HEK293 (cell line): ENCODE measurements at regions not wholly inside any gene's neighbourhood (a gene's known extent, or its start where the extent isn't known, plus 50 kb on each side); places are given as distances from the start of the nearest gene placed in this dataset.

ENCODE experiments used
- CTCF ChIA-PET: fragments of 350-600 bp; formaldehyde crosslinking; extraction: SDS; loops from one replicate; lab custom pipeline; 2021; ENCODE audit warnings: antibody characterized with exemption; lab: Yijun Ruan, JAX
- POLR2A ChIA-PET: fragments of 300-600 bp; formaldehyde crosslinking; extraction: SDS; loops from one replicate; lab custom pipeline; 2020; ENCODE audit warnings: antibody characterized with exemption, inconsistent platforms; lab: Yijun Ruan, JAX
- H3K27ac ChIP-seq: fragments of 200-500 bp; sonication (Bioruptor generic); 2 replicates; pipeline ENCODE4 v1.5.1; 2014; ENCODE audit warnings: low read depth, low read length, control low read depth, inconsistent platforms; ENCODE audit errors: extremely low read depth
- H3K36me3 ChIP-seq, 2 experiments: fragments of 200-500 bp in 1 of 2; sonication (Bioruptor generic) in 1 of 2; 1 replicate in 1 of 2; 2 replicates in 1 of 2; pipeline ENCODE4 v1.5.1; 2014 to 2017; ENCODE audit warnings: inconsistent platforms in 2 of 2, low read length in 2 of 2; ENCODE audit not compliant: control insufficient read depth in 2 of 2, insufficient read depth in 1 of 2
- H3K4me1 ChIP-seq: fragments of 200-500 bp; sonication (Bioruptor generic); 2 replicates; pipeline ENCODE4 v1.5.1; 2014; ENCODE audit warnings: mild to moderate bottlenecking, low read length, inconsistent platforms; ENCODE audit not compliant: control insufficient read depth, insufficient read depth
- H3K4me3 ChIP-seq: 2 replicates; pipeline ENCODE4 v1.5.1; 2011; ENCODE audit warnings: low read depth, mild to moderate bottlenecking, control low read depth, low read length, moderate library complexity
- H3K9me3 ChIP-seq: fragments of 200-500 bp; sonication (Bioruptor generic); 2 replicates; pipeline ENCODE4 v1.5.1; 2014; ENCODE audit warnings: low read depth, low read length, inconsistent platforms; ENCODE audit not compliant: control insufficient read depth, insufficient read depth
- GLI2 ChIP-seq: fragments of 450-650 bp; formaldehyde crosslinking; IDR thresholded peaks from 2 replicates; pipeline ENCODE4; 2017; ENCODE audit warnings: missing biosample characterization, missing genetic modification characterization, low read depth, borderline replicate concordance
- KLF16 ChIP-seq: fragments of 450-650 bp; formaldehyde crosslinking; IDR thresholded peaks from 2 replicates; pipeline ENCODE4 v1.5.1; 2017; ENCODE audit warnings: missing biosample characterization, missing genetic modification characterization
- PRDM1 ChIP-seq: fragments of 450-650 bp; formaldehyde crosslinking; IDR thresholded peaks from 2 replicates; pipeline ENCODE4; 2016; ENCODE audit warnings: missing biosample characterization, missing genetic modification characterization
- YY1 ChIP-seq: fragments of 450-650 bp; formaldehyde crosslinking; IDR thresholded peaks from 2 replicates; pipeline ENCODE4 v1.5.1; 2018; ENCODE audit warnings: missing biosample characterization, missing genetic modification characterization
- ZBTB11 ChIP-seq: fragments of 450-650 bp; formaldehyde crosslinking; conservative IDR thresholded peaks from 2 replicates; pipeline ENCODE4 v1.5.1; 2016; ENCODE audit warnings: low read depth, missing biosample characterization, missing genetic modification characterization
- ZBTB44 ChIP-seq: fragments of 450-650 bp; IDR thresholded peaks from 2 replicates; pipeline ENCODE4 v1.5.1; 2018; ENCODE audit warnings: missing biosample characterization, mild to moderate bottlenecking, missing genetic modification characterization
- ZBTB6 ChIP-seq: fragments of 450-650 bp; formaldehyde crosslinking; IDR thresholded peaks from 2 replicates; pipeline ENCODE4 v1.5.1; 2017; ENCODE audit warnings: missing biosample characterization, missing genetic modification characterization
- ZNF10 ChIP-seq: fragments of 450-650 bp; formaldehyde crosslinking; IDR thresholded peaks from 2 replicates; pipeline ENCODE4 v1.5.1; 2017; ENCODE audit warnings: missing biosample characterization, missing genetic modification characterization
- ZNF148 ChIP-seq: fragments of 450-650 bp; formaldehyde crosslinking; IDR thresholded peaks from 2 replicates; pipeline ENCODE4 v1.5.0; 2017; ENCODE audit warnings: missing biosample characterization, missing genetic modification characterization, borderline replicate concordance
- ZNF16 ChIP-seq: fragments of 450-650 bp; formaldehyde crosslinking; IDR thresholded peaks from 2 replicates; pipeline ENCODE4 v1.5.1; 2016; ENCODE audit warnings: low read depth, missing biosample characterization, missing genetic modification characterization
- ZNF248 ChIP-seq: fragments of 450-650 bp; formaldehyde crosslinking; IDR thresholded peaks from 2 replicates; pipeline ENCODE4 v1.5.1; 2017; ENCODE audit warnings: missing biosample characterization, missing genetic modification characterization
- ZNF266 ChIP-seq: fragments of 450-650 bp; formaldehyde crosslinking; IDR thresholded peaks from 2 replicates; pipeline ENCODE4 v1.5.1; 2016; ENCODE audit warnings: missing biosample characterization, missing genetic modification characterization, low read depth
- ZNF280D ChIP-seq: fragments of 450-650 bp; formaldehyde crosslinking; IDR thresholded peaks from 2 replicates; pipeline ENCODE4 v1.5.1; 2016; ENCODE audit warnings: missing biosample characterization, missing genetic modification characterization
- ZNF354C ChIP-seq: fragments of 450-650 bp; formaldehyde crosslinking; IDR thresholded peaks from 2 replicates; pipeline ENCODE4 v1.5.1; 2016; ENCODE audit warnings: missing biosample characterization, missing genetic modification characterization, low read depth, borderline replicate concordance
- ZNF398 ChIP-seq: fragments of 450-650 bp; formaldehyde crosslinking; IDR thresholded peaks from 2 replicates; pipeline ENCODE4 v1.5.1; 2017; ENCODE audit warnings: missing biosample characterization, missing genetic modification characterization
- ZNF501 ChIP-seq: fragments of 450-650 bp; formaldehyde crosslinking; IDR thresholded peaks from 2 replicates; pipeline ENCODE4 v1.5.1; 2016; ENCODE audit warnings: missing biosample characterization, missing genetic modification characterization
- ZNF548 ChIP-seq: fragments of 450-650 bp; formaldehyde crosslinking; IDR thresholded peaks from 2 replicates; pipeline ENCODE4 v1.5.1; 2016; ENCODE audit warnings: missing biosample characterization, missing genetic modification characterization
- ZNF549 ChIP-seq: fragments of 450-650 bp; IDR thresholded peaks from 2 replicates; pipeline ENCODE4 v1.5.1; 2018; ENCODE audit warnings: missing biosample characterization, missing genetic modification characterization, mild to moderate bottlenecking, inconsistent platforms, moderate library complexity
- ZNF555 ChIP-seq: fragments of 450-650 bp; formaldehyde crosslinking; conservative IDR thresholded peaks from 2 replicates; pipeline ENCODE4 v1.5.1; 2017; ENCODE audit warnings: missing biosample characterization, mild to moderate bottlenecking, missing genetic modification characterization, inconsistent platforms
- ZNF561 ChIP-seq: fragments of 450-650 bp; IDR thresholded peaks from 2 replicates; pipeline ENCODE4 v1.5.1; 2018; ENCODE audit warnings: missing biosample characterization, missing genetic modification characterization, borderline replicate concordance
- ZNF654 ChIP-seq: fragments of 450-650 bp; formaldehyde crosslinking; IDR thresholded peaks from 2 replicates; pipeline ENCODE4 v1.5.1; 2016; ENCODE audit warnings: low read depth, missing biosample characterization, missing genetic modification characterization
- ZNF792 ChIP-seq: fragments of 450-650 bp; formaldehyde crosslinking; IDR thresholded peaks from 2 replicates; pipeline ENCODE4 v1.5.1; 2016; ENCODE audit warnings: missing biosample characterization, missing genetic modification characterization
- ZSCAN30 ChIP-seq: fragments of 450-650 bp; IDR thresholded peaks from 2 replicates; pipeline ENCODE4 v1.5.1; 2018; ENCODE audit warnings: missing biosample characterization, mild to moderate bottlenecking, missing genetic modification characterization, moderate library complexity

- TF ChIP-seq GLI2 (tag by site-specific recombination): no peak
- no peak for TF ChIP-seq ZNF266 (tag by site-specific recombination)
- no peak for TF ChIP-seq ZNF248 (tag by site-specific recombination)
- TF ChIP-seq ZSCAN30 (tag by site-specific recombination): no peak
- no peak for TF ChIP-seq ZNF501 (tag by site-specific recombination)
- no peak for TF ChIP-seq ZNF148 (tag by site-specific recombination)
- no peak for TF ChIP-seq PRDM1
- TF ChIP-seq ZBTB44 (tag by site-specific recombination): no peak
Measured at GRCh38 chr1:38712046-38712445, 147.5 kb downstream of the RRAGC start (continued).

- Histone ChIP-seq H3K4me1 (no peaks in the 10 kb centered on the region), H3K4me3 (no peak overlapping the region), H3K36me3 (no peaks in the 10 kb centered on the region), H3K9me3 (no peaks in the 10 kb centered on the region; the same call in 1 of the 2 replicates), H3K27ac (no peak overlapping the region)
- ChIA-PET CTCF (no interaction called here), POLR2A (no interaction called here)
- TF ChIP-seq ZNF654 (tag by site-specific recombination) (no peak), ZBTB6 (tag by site-specific recombination) (no peak), ZNF16 (no peak), ZNF555 (tag by site-specific recombination) (no peak), ZNF280D (tag by site-specific recombination) (no peak), ZNF354C (tag by site-specific recombination) (no peak), ZNF398 (no peak), ZNF792 (tag by site-specific recombination) (no peak), ZNF549 (tag by site-specific recombination) (no peak), KLF16 (tag by site-specific recombination) (no peak), YY1 (no peak), ZNF561 (tag by site-specific recombination) (no peak), ZBTB11 (tag by site-specific recombination) (no peak), ZNF10 (tag by site-specific recombination) (no peak), ZNF548 (tag by site-specific recombination) (no peak)
Measured at GRCh38 chr1:38708701-38709258, 150.8 kb downstream of the RRAGC start.
